ENCODE measurements at regions not wholly inside any gene's neighbourhood (a gene's known extent, or its start where the extent isn't known, plus 50 kb on each side); places are given as distances from the start of the nearest gene placed in this dataset.

DNA sequence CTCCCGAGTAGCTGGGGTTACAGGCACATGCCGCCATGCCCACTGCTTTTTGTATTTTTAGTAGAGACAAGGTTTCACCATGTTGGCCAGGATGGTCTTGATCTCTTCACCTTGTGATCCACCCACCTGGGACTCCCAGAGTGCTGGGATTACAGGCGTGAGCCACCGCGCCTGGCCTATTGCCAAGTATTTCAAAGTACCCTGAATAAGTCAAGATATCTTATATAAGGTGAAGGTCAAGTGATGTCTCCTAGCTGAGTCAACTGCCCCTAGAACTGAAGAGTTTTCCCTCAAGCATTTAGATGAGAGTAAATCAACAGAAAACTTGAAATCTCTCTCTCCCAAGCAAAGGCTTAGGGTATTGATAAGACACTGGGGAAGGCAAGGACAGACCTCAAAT is 63.9 kb downstream of the RPL22L1 start:
- TF ChIP-seq, protein P1, sequence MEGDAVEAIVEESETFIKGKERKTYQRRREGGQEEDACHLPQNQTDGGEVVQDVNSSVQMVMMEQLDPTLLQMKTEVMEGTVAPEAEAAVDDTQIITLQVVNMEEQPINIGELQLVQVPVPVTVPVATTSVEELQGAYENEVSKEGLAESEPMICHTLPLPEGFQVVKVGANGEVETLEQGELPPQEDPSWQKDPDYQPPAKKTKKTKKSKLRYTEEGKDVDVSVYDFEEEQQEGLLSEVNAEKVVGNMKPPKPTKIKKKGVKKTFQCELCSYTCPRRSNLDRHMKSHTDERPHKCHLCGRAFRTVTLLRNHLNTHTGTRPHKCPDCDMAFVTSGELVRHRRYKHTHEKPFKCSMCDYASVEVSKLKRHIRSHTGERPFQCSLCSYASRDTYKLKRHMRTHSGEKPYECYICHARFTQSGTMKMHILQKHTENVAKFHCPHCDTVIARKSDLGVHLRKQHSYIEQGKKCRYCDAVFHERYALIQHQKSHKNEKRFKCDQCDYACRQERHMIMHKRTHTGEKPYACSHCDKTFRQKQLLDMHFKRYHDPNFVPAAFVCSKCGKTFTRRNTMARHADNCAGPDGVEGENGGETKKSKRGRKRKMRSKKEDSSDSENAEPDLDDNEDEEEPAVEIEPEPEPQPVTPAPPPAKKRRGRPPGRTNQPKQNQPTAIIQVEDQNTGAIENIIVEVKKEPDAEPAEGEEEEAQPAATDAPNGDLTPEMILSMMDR (conservative IDR thresholded peaks at IDR 0.05; ENCODE audit: low read length), result no peak
- no peak for TF ChIP-seq EZH2phosphoT487 (IDR thresholded peaks at IDR 0.05; ENCODE audit: borderline replicate concordance)
